Fibroblast of lung (primary cell): ENCODE measurements at regions not wholly inside any gene's neighbourhood (a gene's known extent, or its start where the extent isn't known, plus 50 kb on each side); places are given as distances from the start of the nearest gene placed in this dataset.

Experiments used
- EZH2 ChIP-seq: IDR thresholded peaks from 2 replicates; pipeline ENCODE4 v1.5.1; 2012; ENCODE audit warnings: low read length, control low read depth, mild to moderate bottlenecking; ENCODE audit errors: missing control alignments
- TF ChIP-seq, protein P1 (sequence below), 2 donors: IDR thresholded peaks in 1 of 2; conservative IDR thresholded peaks in 1 of 2; 1 replicate in 1 of 2; 2 replicates in 1 of 2; pipeline ENCODE4 v1.5.1; 2011 to 2012; ENCODE audit warnings: low read length in 2 of 2, control low read depth in 1 of 2, inconsistent platforms in 1 of 2, low read depth in 1 of 2, mild to moderate bottlenecking in 1 of 2

DNA sequence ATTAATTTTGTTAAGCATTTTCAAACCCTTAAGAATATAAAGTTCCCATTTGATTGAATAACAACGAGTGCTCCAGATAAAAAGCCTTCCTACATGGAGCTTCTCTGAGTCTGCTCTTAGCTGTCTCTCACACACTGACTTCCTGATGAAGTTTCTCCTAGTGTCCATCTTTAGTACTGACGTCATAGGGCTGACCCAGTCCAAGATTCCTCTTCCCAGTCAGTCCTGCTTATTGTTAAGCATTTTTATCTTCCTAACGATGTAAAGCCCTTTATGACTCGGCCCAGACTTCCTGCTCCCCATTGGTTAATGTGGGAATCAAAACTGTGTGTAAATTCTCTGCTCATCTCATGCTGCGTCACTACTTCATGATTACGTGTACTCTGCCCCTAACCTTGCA, 398.8 kb downstream of the TFEC start:
- TF ChIP-seq, protein P1, sequence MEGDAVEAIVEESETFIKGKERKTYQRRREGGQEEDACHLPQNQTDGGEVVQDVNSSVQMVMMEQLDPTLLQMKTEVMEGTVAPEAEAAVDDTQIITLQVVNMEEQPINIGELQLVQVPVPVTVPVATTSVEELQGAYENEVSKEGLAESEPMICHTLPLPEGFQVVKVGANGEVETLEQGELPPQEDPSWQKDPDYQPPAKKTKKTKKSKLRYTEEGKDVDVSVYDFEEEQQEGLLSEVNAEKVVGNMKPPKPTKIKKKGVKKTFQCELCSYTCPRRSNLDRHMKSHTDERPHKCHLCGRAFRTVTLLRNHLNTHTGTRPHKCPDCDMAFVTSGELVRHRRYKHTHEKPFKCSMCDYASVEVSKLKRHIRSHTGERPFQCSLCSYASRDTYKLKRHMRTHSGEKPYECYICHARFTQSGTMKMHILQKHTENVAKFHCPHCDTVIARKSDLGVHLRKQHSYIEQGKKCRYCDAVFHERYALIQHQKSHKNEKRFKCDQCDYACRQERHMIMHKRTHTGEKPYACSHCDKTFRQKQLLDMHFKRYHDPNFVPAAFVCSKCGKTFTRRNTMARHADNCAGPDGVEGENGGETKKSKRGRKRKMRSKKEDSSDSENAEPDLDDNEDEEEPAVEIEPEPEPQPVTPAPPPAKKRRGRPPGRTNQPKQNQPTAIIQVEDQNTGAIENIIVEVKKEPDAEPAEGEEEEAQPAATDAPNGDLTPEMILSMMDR (conservative IDR thresholded peaks at IDR 0.05 in 1 of 2, IDR thresholded peaks at IDR 0.05 in 1 of 2; ENCODE audit: low read depth in 1 of 2, low read length in 2 of 2), result no peak
- no peak for TF ChIP-seq EZH2
